Spleen (tissue), 11 donors: ENCODE measurements at regions not wholly inside any gene's neighbourhood (a gene's known extent, or its start where the extent isn't known, plus 50 kb on each side); places are given as distances from the start of the nearest gene placed in this dataset.

Source experiments
- DNase-seq: peaks from one replicate; pipeline ENCODE4 v3.0.0-alpha.2; 2020
- H3K27ac ChIP-seq, 8 donors: fragments of 200-600 bp; sonication (generic) in 7 of 8; 1 replicate in 4 of 8; 2 replicates in 4 of 8; pipeline versions ENCODE4 v1.5.0 to v1.8.0; 2016 to 2021; ENCODE audit warnings: inconsistent platforms in 4 of 8, mild to moderate bottlenecking in 4 of 8, moderate library complexity in 1 of 8
- H3K27me3 ChIP-seq, 7 donors: fragments of 200-600 bp; sonication (generic) in 6 of 7; replicated peaks in 1 of 7; 1 replicate in 4 of 7; 2 replicates in 3 of 7; pipeline versions ENCODE4 v1.5.0 to v1.8.0; 2016 to 2021; ENCODE audit warnings: inconsistent platforms in 3 of 7, mild to moderate bottlenecking in 1 of 7
- H3K36me3 ChIP-seq, 6 donors: fragments of 200-600 bp; sonication (generic) in 5 of 6; 1 replicate in 4 of 6; 2 replicates in 2 of 6; pipeline versions ENCODE4 v1.5.0 to v1.8.0; 2016 to 2021; ENCODE audit warnings: inconsistent platforms in 2 of 6
- H3K4me1 ChIP-seq, 6 donors: fragments of 200-600 bp; sonication (generic) in 5 of 6; 1 replicate in 3 of 6; 2 replicates in 3 of 6; pipeline versions ENCODE4 v1.5.0 to v1.8.0; 2016 to 2021; ENCODE audit warnings: inconsistent platforms in 3 of 6
- H3K4me3 ChIP-seq, 8 donors: fragments of 200-600 bp; sonication (generic) in 7 of 8; 1 replicate in 4 of 8; 2 replicates in 4 of 8; pipeline versions ENCODE4 v1.5.0 to v1.8.0; 2016 to 2021; ENCODE audit warnings: inconsistent platforms in 4 of 8, mild to moderate bottlenecking in 4 of 8, moderate library complexity in 2 of 8
- H3K9me3 ChIP-seq, 8 donors: fragments of 200-600 bp; sonication (generic) in 7 of 8; 1 replicate in 4 of 8; 2 replicates in 4 of 8; pipeline versions ENCODE4 v1.5.0 to v1.8.0; 2016 to 2021; ENCODE audit warnings: inconsistent platforms in 4 of 8
- POLR2A ChIP-seq, 3 donors: fragments of 450-650 bp; IDR thresholded peaks; one replicate each; pipeline ENCODE4 v1.5.1; 2017; ENCODE audit warnings: antibody characterized with exemption in 3 of 3, mild to moderate bottlenecking in 1 of 3
- POLR2AphosphoS5 ChIP-seq, 3 donors: sonication (generic); formaldehyde crosslinking; IDR thresholded peaks; one replicate each; pipeline ENCODE4 v1.5.1; 2017; ENCODE audit warnings: antibody characterized with exemption in 3 of 3
- WGBS, 5 donors: extraction: QIAGEN DNeasy Blood & Tissue Kit in 3 of 5; methylation state at CpG; one replicate each; pipeline versions ENCODE4 v1.1.5 to v1.1.7; 2013 to 2018; 5-methylcytosine and 5-hydroxymethylcytosine counted together
- intact Hi-C: fragments of 100-400 bp; cut with DNase I; formaldehyde crosslinking; loops from one replicate; pipeline ENCODE4 v1.15.0; 2023; ENCODE audit warnings: low total_unique reads
- TF ChIP-seq, protein P1 (sequence below), 11 experiments: fragments of 200-600 bp in 7 of 11; fragments of 450-650 bp in 4 of 11; sonication (generic) in 4 of 11; IDR thresholded peaks in 8 of 11; conservative IDR thresholded peaks in 3 of 11; 1 replicate in 7 of 11; 2 replicates in 4 of 11; pipeline versions ENCODE4 v1.4.0 to v1.8.0; 2016 to 2021; ENCODE audit warnings: antibody characterized with exemption in 11 of 11, inconsistent platforms in 4 of 11, mild to moderate bottlenecking in 1 of 11
- donor health status: healthy with polysubstance abuse.
- donor health status: DM: no; HTN: no; CAD: no; lungs with moderate emphysema.
- donor health status: DM: no; HTN: no; CAD: no.
- donor health status: Bipolar disorder and iron deficiency.
- donor health status: healthy.
- donor health status: DM: no; HTN: no; CAD: no.
- donor health status: DM: yes; HTN: yes; CAD: no.

- intact Hi-C loops: no loop called here
- Histone ChIP-seq H3K36me3 (peaks cover 0 to 30% (median 3%) of the 10 kb centered on the region in 6 donors), H3K27me3 (no peaks in the 10 kb centered on the region), H3K9me3 (no peaks in the 10 kb centered on the region), H3K27ac (no peak overlapping the region), H3K4me1 (no peaks in the 10 kb centered on the region), H3K4me3 (no peak overlapping the region)
- DNase-seq: no peak
- TF ChIP-seq, protein P1, sequence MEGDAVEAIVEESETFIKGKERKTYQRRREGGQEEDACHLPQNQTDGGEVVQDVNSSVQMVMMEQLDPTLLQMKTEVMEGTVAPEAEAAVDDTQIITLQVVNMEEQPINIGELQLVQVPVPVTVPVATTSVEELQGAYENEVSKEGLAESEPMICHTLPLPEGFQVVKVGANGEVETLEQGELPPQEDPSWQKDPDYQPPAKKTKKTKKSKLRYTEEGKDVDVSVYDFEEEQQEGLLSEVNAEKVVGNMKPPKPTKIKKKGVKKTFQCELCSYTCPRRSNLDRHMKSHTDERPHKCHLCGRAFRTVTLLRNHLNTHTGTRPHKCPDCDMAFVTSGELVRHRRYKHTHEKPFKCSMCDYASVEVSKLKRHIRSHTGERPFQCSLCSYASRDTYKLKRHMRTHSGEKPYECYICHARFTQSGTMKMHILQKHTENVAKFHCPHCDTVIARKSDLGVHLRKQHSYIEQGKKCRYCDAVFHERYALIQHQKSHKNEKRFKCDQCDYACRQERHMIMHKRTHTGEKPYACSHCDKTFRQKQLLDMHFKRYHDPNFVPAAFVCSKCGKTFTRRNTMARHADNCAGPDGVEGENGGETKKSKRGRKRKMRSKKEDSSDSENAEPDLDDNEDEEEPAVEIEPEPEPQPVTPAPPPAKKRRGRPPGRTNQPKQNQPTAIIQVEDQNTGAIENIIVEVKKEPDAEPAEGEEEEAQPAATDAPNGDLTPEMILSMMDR (IDR thresholded peaks at IDR 0.05 in 8 of 11, conservative IDR thresholded peaks at IDR 0.05 in 3 of 11): no peak
- TF ChIP-seq POLR2AphosphoS5 (IDR thresholded peaks at IDR 0.05) (no peak), POLR2A (IDR thresholded peaks at IDR 0.05) (no peak)
- WGBS, 5 donors: 86 to 96% (median 90%) methylated on average over 8 of the region's 8 CpGs
Measured at GRCh38 chr7:66421830-66422475, 206.7 kb upstream of the KCTD7 start.

DNA sequence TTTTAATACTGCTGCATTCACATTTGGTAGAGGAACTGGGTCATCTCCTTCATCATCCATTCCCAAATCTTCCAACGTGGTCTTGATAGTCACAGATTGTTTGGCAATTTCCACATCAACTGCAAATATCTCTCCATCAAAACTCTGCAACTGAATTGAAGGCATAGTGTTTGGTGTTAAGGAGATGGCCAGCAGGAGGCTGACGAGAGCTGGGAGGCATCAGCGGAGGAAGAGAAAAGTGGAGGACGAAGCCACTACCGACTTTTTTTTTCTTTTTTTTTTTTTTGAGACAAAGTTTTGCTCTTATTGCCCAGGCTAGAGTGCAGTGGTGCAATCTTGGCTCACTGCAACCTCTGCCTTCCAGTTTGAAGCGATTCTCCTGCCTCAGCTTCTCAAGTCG lies 205.0 kb upstream of the KCTD7 start:
- Histone ChIP-seq H3K27ac (no peak overlapping the region), H3K4me3 (no peak overlapping the region), H3K9me3 (no peaks in the 10 kb centered on the region), H3K36me3 (peaks cover 0 to 37% (median 3%) of the 10 kb centered on the region in 6 donors), H3K27me3 (no peaks in the 10 kb centered on the region), H3K4me1 (no peaks in the 10 kb centered on the region)
- intact Hi-C loops: no loop called here
- DNase-seq: no peak
- WGBS, 5 donors: 88 to 92% (median 90%) methylated on average over 7 of the region's 7 CpGs
- TF ChIP-seq POLR2AphosphoS5 (IDR thresholded peaks at IDR 0.05): no peak
- TF ChIP-seq, protein P1 (IDR thresholded peaks at IDR 0.05 in 8 of 11, conservative IDR thresholded peaks at IDR 0.05 in 3 of 11): no peak
- no peak for TF ChIP-seq POLR2A (IDR thresholded peaks at IDR 0.05)

- DNase-seq: no peak
- WGBS, 5 donors: 89 to 94% (median 90%) methylated on average over 6 of the region's 6 CpGs
- no peaks in the 10 kb centered on the region for H3K9me3 ChIP-seq
Measured at GRCh38 chr7:66426332-66426731, 202.3 kb upstream of the KCTD7 start.

GRCh38 chr7:66426996-66427395 lies 201.7 kb upstream of the KCTD7 start:
- DNase-seq: no peak
- H3K9me3 ChIP-seq: no peaks in the 10 kb centered on the region
- TF ChIP-seq, protein P1 (IDR thresholded peaks at IDR 0.05 in 8 of 11, conservative IDR thresholded peaks at IDR 0.05 in 3 of 11): no peak
- no peak overlapping the region for H3K27ac ChIP-seq
- WGBS, 5 donors: 64 to 78% (median 72%) methylated on average over 5 of the region's 5 CpGs
- H3K36me3 ChIP-seq: peaks cover 0 to 50% (median 5%) of the 10 kb centered on the region in 6 donors
- no peak overlapping the region for H3K4me3 ChIP-seq
- intact Hi-C loops: no loop called here
- H3K4me1 ChIP-seq: no peaks in the 10 kb centered on the region
- H3K27me3 ChIP-seq: no peaks in the 10 kb centered on the region

More at GRCh38 chr7:66426332-66426731, 202.3 kb upstream of the KCTD7 start:
- intact Hi-C loops: no loop called here
- Histone ChIP-seq H3K27ac (no peak overlapping the region), H3K4me3 (no peak overlapping the region), H3K36me3 (peaks cover 0 to 50% (median 5%) of the 10 kb centered on the region in 6 donors), H3K4me1 (no peaks in the 10 kb centered on the region), H3K27me3 (no peaks in the 10 kb centered on the region)
- TF ChIP-seq, protein P1 (IDR thresholded peaks at IDR 0.05 in 8 of 11, conservative IDR thresholded peaks at IDR 0.05 in 3 of 11): no peak
- TF ChIP-seq POLR2A (IDR thresholded peaks at IDR 0.05) (no peak), POLR2AphosphoS5 (IDR thresholded peaks at IDR 0.05) (no peak)
